Uterus (tissue), 3 donors: ENCODE measurements at regions not wholly inside any gene's neighbourhood (a gene's known extent, or its start where the extent isn't known, plus 50 kb on each side); places are given as distances from the start of the nearest gene placed in this dataset.

Experiments
- DNase-seq, 2 donors: peaks; one replicate each; pipeline ENCODE4 v3.0.0-alpha.2; 2019 to 2020
- H3K27ac ChIP-seq, 2 donors: fragments of 200-600 bp; sonication (generic); 1 replicate in 1 of 2; 2 replicates in 1 of 2; pipeline ENCODE4 v1.5.1; 2016 to 2018
- H3K27me3 ChIP-seq, 2 donors: fragments of 200-600 bp; sonication (generic); one replicate each; pipeline ENCODE4 v1.5.1; 2018 to 2019; ENCODE audit warnings: control low read depth in 1 of 2
- H3K36me3 ChIP-seq, 2 donors: fragments of 200-600 bp; sonication (generic); one replicate each; pipeline ENCODE4 v1.5.1; 2019; ENCODE audit warnings: control low read depth in 1 of 2
- H3K4me1 ChIP-seq, 2 donors: fragments of 200-600 bp; sonication (generic); one replicate each; pipeline ENCODE4 v1.5.1; 2018 to 2019; ENCODE audit warnings: control low read depth in 1 of 2
- H3K4me3 ChIP-seq, 2 donors: fragments of 200-600 bp; sonication (generic); 1 replicate in 1 of 2; 2 replicates in 1 of 2; pipeline ENCODE4 v1.5.1; 2018 to 2019; ENCODE audit warnings: mild to moderate bottlenecking in 1 of 2
- H3K9me3 ChIP-seq, 2 donors: fragments of 200-600 bp; sonication (generic); one replicate each; pipeline ENCODE4 v1.5.1; 2019; ENCODE audit warnings: control low read depth in 1 of 2
- CTCF ChIP-seq, 4 experiments: fragments of 200-600 bp in 2 of 4; fragments of 450-650 bp in 2 of 4; sonication (generic) in 2 of 4; IDR thresholded peaks; one replicate each; pipeline ENCODE4 v1.5.1; 2016 to 2019; ENCODE audit warnings: antibody characterized with exemption in 4 of 4, mild to moderate bottlenecking in 2 of 4, moderate library complexity in 1 of 4
- POLR2A ChIP-seq, 2 donors: fragments of 450-650 bp; IDR thresholded peaks; one replicate each; pipeline ENCODE4 v1.6.1; 2016; ENCODE audit warnings: antibody characterized with exemption in 2 of 2, mild to moderate bottlenecking in 1 of 2, moderate library complexity in 1 of 2
- intact Hi-C: fragments of 100-400 bp; cut with DNase I; formaldehyde crosslinking; loops from one replicate; pipeline ENCODE4 v1.15.1; 2023; ENCODE audit warnings: low total_unique reads
- donor health status: DM: yes; HTN: yes; CAD: no.

- H3K9me3 ChIP-seq, result no peaks in the 10 kb centered on the region
- intact Hi-C loops, result no loop called here
These were observed 318.8 kb downstream of the ACTL7B start for GRCh38 chr9:108536836-108537601.

GRCh38 chr9:108535526-108535925 lies 320.3 kb downstream of the ACTL7B start:
- H3K9me3 ChIP-seq, result no peaks in the 10 kb centered on the region
- H3K27ac ChIP-seq, result no peak overlapping the region
- H3K4me1 ChIP-seq, result no peaks in the 10 kb centered on the region
- DNase-seq, result no peak
- H3K27me3 ChIP-seq, result no peaks in the 10 kb centered on the region
- no peak overlapping the region for H3K4me3 ChIP-seq
- H3K36me3 ChIP-seq, result no peaks in the 10 kb centered on the region
- intact Hi-C loops, result no loop called here
- TF ChIP-seq CTCF (IDR thresholded peaks at IDR 0.05), result peak in 2 of 4 experiments; percentile 11 to 35
- TF ChIP-seq POLR2A (IDR thresholded peaks at IDR 0.05), result no peak

More at GRCh38 chr9:108536836-108537601, 318.8 kb downstream of the ACTL7B start:
- no peaks in the 10 kb centered on the region for H3K4me1 ChIP-seq
- no peaks in the 10 kb centered on the region for H3K36me3 ChIP-seq
- H3K4me3 ChIP-seq, result no peak overlapping the region
- H3K27me3 ChIP-seq, result no peaks in the 10 kb centered on the region
- DNase-seq, result no peak
- no peak for TF ChIP-seq CTCF (IDR thresholded peaks at IDR 0.05)
- TF ChIP-seq POLR2A (IDR thresholded peaks at IDR 0.05), result no peak
- no peak overlapping the region for H3K27ac ChIP-seq

- H3K27ac ChIP-seq, result no peak overlapping the region
- no peak overlapping the region for H3K4me3 ChIP-seq
- no peaks in the 10 kb centered on the region for H3K27me3 ChIP-seq
- H3K9me3 ChIP-seq, result no peaks in the 10 kb centered on the region
- no peak for TF ChIP-seq POLR2A (IDR thresholded peaks at IDR 0.05)
- no peak for TF ChIP-seq CTCF (IDR thresholded peaks at IDR 0.05)
- no peaks in the 10 kb centered on the region for H3K4me1 ChIP-seq
- no peak for DNase-seq
- no peaks in the 10 kb centered on the region for H3K36me3 ChIP-seq
- intact Hi-C loops, result no loop called here
These were observed 321.0 kb downstream of the ACTL7B start for GRCh38 chr9:108534741-108535140.

- intact Hi-C loops, result no loop called here
- Histone ChIP-seq H3K27ac (no peak overlapping the region), H3K36me3 (no peaks in the 10 kb centered on the region), H3K9me3 (no peaks in the 10 kb centered on the region), H3K27me3 (no peaks in the 10 kb centered on the region), H3K4me1 (no peaks in the 10 kb centered on the region), H3K4me3 (no peak overlapping the region)
- TF ChIP-seq POLR2A (IDR thresholded peaks at IDR 0.05) (no peak), CTCF (IDR thresholded peaks at IDR 0.05) (no peak)
- no peak for DNase-seq
These were observed 325.6 kb downstream of the ACTL7B start for GRCh38 chr9:108530141-108530540.

GRCh38 chr9:108528231-108528630 lies 327.6 kb downstream of the ACTL7B start:
- H3K4me3 ChIP-seq, result no peak overlapping the region
- no peak for TF ChIP-seq POLR2A (IDR thresholded peaks at IDR 0.05)
- no peak for TF ChIP-seq CTCF (IDR thresholded peaks at IDR 0.05)
- DNase-seq, result no peak
- no peaks in the 10 kb centered on the region for H3K27me3 ChIP-seq
- no peaks in the 10 kb centered on the region for H3K36me3 ChIP-seq
- intact Hi-C loops, result no loop called here
- no peaks in the 10 kb centered on the region for H3K9me3 ChIP-seq
- H3K27ac ChIP-seq, result no peak overlapping the region
- no peaks in the 10 kb centered on the region for H3K4me1 ChIP-seq
